ENCODE measurements at regions not wholly inside any gene's neighbourhood (a gene's known extent, or its start where the extent isn't known, plus 50 kb on each side); places are given as distances from the start of the nearest gene placed in this dataset.

DNA sequence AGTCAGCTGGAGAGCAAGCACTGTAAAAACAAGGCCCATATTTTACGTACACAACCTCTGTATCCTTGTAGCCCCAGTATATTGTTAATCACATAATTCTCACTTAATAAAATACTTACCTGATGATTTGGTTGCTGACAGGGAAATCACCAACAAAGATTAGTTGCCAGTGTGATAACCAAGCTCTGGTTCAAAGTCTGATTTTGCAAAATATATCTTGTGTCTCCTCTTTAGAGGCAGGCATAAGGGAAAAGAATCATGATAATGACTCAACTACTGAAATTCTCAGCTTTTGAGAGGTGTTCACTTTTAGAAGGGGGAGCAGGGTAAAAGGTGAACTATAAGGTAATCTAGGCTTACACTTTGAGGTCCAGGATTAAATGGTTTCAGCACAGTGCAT lies 351.1 kb upstream of the CD180 start:
- TF ChIP-seq JUND (IDR thresholded peaks at IDR 0.05) (no peak), RXRA (IDR thresholded peaks at IDR 0.05; ENCODE audit: borderline replicate concordance, low read depth) (no peak)
- TF ChIP-seq, protein P1, sequence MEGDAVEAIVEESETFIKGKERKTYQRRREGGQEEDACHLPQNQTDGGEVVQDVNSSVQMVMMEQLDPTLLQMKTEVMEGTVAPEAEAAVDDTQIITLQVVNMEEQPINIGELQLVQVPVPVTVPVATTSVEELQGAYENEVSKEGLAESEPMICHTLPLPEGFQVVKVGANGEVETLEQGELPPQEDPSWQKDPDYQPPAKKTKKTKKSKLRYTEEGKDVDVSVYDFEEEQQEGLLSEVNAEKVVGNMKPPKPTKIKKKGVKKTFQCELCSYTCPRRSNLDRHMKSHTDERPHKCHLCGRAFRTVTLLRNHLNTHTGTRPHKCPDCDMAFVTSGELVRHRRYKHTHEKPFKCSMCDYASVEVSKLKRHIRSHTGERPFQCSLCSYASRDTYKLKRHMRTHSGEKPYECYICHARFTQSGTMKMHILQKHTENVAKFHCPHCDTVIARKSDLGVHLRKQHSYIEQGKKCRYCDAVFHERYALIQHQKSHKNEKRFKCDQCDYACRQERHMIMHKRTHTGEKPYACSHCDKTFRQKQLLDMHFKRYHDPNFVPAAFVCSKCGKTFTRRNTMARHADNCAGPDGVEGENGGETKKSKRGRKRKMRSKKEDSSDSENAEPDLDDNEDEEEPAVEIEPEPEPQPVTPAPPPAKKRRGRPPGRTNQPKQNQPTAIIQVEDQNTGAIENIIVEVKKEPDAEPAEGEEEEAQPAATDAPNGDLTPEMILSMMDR (IDR thresholded peaks at IDR 0.05): no peak
